ENCODE measurements at regions not wholly inside any gene's neighbourhood (a gene's known extent, or its start where the extent isn't known, plus 50 kb on each side); places are given as distances from the start of the nearest gene placed in this dataset.
"Not testable (repeated sequence)": the region's sequence is repeated elsewhere in the genome, so short reads cannot be mapped to it uniquely, and the experiment has no call there.

DNA sequence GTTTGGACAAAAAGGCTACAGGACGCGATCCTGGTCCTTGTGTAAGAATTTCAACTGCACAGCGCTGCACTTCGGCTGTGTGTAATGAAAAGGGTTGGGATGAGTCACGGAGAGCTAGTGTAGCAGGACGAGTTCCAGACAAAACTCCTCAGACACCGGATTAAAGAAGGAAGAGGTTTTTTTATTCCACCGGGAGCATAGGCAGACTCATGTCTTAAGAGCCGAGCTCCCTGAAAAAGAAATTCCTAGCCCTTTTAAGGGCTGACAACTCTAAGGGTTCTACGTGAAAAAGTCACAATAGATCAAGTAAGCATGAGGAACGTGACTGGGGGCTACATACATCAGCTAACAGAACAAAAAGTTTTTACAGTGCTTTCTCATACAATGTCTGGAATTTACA lies 54.8 kb upstream of the FAM90A1 start:
- not testable (repeated sequence) for DNase-seq (ENCODE audit: low spot score)

DNA sequence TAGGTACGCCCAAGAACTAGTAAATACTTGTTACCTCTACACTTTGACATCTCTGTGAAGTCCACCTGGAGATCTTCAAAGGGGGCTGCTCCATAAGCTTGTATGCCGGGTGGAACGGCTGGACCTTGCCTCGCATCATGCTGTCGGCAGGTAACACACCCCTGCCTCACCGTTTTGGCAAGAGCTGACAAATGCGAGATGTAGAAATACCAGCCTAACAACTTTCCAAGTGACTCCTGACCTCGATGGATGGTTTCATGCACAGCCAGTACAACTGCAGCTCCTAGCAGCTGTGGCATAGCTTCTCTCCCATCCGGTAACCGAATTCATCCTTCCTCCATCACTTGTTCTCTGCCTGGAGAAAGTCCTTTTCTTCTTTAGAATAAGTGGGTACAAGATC lies 58.3 kb upstream of the FAM90A1 start:
- DNase-seq (ENCODE audit: low spot score), result not testable (repeated sequence)

DNA sequence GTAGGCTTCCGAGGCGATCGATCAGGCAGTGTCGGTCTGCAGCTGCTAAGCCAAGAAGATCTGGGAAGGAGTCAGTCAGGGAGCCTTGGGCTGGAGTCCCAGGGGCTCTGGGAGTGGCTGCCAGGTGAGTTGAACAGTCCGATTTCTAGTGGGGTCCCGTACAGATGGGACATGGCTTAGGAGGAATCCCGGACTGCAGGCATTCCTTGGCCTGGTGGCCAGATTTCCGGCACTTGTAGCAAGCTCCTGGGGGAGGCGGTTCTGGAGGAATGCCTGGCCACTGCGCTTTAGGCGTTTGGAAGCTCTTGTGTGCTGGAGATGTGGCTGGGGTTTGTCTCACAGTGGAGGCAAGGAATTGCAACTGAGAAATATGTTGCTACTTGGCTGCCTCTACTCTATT lies 64.3 kb upstream of the FAM90A1 start:
- DNase-seq (ENCODE audit: low spot score), result not testable (repeated sequence)

GRCh38 chr12:8294662-8295061 lies 67.2 kb upstream of the FAM90A1 start:
- DNase-seq (ENCODE audit: low spot score), result not testable (repeated sequence)

DNA sequence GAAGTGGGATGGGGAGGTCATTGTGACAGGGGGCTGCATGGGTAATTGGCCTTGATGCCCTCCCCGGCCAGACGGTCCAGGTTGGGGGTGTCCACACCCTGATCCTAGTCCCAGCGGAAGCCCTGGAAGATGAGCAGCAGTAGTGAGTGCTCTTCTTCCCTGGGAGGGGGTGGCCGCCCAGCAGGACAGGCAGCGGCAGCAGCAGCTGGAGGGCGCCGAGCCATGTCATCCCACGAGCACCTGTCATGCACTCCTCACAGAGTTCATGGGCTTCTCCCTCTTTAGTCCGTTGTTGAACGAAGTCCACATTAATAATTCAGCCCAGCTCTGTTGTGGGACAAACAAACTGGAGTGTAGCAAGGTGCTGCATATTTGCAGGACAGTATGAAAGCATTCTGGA lies 81.2 kb upstream of the FAM90A1 start:
- not testable (repeated sequence) for DNase-seq (ENCODE audit: low spot score)

- DNase-seq (ENCODE audit: low spot score), result not testable (repeated sequence)
Measured at GRCh38 chr12:8315997-8316396, 88.6 kb upstream of the FAM90A1 start.

DNA sequence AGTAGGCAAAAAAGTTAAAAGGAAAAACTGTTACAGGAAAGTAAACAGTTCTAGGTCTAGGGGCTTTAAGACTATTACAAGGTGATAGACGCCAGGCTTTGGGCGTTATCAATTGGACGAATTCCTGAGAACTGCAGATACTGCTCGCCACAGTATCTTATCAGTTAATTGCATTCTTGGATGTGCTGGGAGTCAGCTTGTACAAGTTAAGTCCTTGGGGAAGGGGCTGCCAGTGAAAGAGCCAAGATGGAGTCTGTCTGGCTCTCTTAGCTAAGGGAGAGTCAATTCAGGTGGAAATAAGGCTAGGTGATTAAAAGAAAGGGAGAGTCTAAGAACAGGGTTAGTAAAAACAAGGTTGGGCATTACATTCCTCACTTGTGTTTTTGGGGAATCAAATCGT lies 90.3 kb upstream of the FAM90A1 start:
- DNase-seq (ENCODE audit: low spot score), result not testable (repeated sequence)

DNA sequence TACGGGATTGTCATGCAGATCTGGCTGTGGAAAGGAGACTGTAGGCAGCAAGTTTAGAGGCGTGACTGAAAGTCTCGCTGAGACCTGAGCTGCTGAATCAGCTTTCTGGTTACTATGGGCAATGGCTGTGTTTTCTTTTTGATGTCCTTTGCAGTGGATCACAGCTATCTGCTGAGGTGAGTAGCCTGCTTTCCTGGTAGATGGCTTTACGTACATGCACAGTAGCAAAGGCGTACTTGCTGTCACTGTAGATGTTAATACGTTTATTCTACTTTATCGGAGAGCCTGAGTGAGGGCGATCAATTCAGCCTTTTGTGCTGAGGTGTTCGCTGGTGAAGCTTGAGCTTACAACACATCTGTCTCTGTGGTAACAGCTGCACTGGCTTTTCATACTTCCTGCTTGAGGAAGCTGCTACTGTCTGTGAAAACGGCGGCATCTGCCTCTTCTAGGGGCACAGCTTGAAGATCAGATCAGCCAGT lies 92.9 kb upstream of the FAM90A1 start:
- DNase-seq (ENCODE audit: low spot score), result peak; percentile 22

- DNase-seq (ENCODE audit: low spot score), result not testable (repeated sequence)
Measured at GRCh38 chr12:8320791-8321370, 93.5 kb upstream of the FAM90A1 start.

DNA sequence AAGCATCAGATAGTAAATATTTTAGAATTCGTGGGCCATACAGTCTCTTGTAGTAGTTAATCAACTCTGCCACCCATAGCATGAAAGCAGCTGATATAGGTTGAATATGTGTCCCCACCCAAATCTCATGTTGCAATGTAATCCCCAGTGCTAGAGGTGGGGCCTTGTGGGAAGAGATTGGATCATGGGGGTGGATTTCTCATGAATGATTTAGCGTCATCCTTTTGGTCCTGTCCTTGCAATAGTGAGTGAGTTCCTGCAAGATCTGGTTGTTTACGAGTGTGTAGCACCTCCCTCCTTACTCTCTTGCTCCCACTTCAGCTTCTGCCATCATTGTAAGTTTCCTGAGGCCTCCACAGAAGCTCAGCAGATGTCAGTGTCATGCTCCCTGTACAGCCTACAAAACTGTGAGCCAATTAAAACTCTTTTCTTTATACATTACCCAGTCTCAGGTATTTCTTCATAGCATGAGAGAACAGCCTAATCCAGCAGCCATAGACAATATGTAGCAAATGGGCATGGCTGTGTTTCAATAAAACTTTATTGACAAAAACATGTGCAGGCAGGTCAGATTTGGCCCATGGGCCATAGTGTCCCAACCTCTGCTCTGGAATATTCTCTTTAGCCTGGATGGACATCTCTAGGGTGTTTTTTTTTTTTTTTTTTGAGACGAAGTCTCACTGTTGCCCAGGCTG lies 97.9 kb upstream of the FAM90A1 start:
- DNase-seq (ENCODE audit: low spot score), result not testable (repeated sequence)

DNA sequence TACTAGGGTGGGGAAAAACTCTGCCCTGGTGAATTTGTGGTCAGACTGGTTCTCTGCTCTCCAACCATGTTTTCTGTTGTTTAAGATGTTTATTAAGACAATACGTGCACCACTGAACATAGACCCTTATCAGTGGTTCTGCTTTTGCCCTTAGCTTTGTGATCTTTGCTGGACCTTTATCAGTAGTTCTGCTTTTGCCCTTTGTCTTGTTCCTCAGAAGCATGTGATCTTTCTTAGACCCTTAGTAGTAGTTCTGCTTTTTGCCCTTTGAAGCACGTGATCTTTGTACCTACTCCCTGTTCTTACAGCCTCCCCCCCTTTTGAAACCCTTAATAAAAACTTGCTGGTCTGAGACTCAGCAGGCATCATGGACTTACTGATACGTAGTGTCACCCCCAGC lies 101.4 kb upstream of the FAM90A1 start:
- DNase-seq (ENCODE audit: low spot score), result not testable (repeated sequence)

- not testable (repeated sequence) for DNase-seq (ENCODE audit: low spot score)
Measured at GRCh38 chr12:8332373-8332772, 105.0 kb upstream of the FAM90A1 start.

DNA sequence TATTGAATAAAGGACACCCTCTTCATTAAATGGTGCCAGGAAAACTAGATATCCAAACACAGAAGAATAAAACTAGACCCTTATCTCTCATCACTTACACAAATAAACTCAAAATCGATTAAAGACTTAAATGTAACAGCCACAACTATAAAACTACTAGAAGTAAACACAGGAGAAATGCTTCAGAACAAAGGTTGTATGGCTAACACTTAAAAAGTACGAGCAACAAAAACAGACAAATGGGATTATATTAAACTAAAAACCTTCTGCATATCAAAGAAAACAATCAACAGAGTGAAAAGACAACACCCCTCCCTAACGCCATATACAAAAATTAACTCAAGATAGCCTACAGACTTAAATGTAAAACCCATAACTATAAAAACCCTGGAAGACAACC lies 104.7 kb upstream of the CLEC6A start:
- DNase-seq (ENCODE audit: low spot score), result not testable (repeated sequence)

DNA sequence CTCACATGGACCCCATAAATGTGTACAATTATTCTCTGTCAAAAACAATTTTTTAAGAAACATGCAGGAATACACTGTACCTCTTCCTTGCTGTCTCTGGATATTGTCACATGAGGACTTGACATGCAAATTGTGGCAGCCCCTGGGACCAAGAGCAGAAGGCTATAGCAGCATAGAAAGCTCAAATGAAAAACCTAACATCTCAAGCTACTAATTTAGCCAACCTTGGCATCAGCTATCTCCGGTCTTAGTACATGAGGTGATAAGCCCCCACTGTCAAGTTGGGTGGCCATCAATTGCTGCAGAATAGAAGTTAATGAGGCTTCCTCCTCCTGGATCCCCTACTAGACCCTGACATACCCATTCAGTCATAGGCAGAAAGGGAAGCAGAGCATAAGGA lies 101.0 kb upstream of the CLEC6A start:
- not testable (repeated sequence) for DNase-seq (ENCODE audit: low spot score)

DNA sequence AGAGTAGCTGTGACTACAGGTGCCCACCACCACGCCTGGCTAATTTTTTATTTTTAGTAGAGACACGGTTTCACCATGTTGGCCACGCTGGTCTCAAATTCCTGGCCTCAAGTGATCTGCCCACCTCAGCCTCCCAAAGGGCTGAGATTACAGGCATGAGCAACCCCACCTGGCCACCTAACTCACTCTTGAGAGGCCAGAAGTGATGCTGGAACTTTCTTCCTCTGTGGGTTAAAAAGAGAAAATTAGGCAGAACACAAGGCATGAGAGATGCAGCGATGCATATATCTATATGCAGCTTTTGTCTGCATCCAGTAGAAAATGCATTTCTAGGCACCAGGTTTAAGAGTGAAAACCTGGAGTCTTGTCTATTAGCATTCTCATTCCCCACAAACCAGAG lies 100.2 kb upstream of the CLEC6A start:
- not testable (repeated sequence) for DNase-seq (ENCODE audit: low spot score)

DNA sequence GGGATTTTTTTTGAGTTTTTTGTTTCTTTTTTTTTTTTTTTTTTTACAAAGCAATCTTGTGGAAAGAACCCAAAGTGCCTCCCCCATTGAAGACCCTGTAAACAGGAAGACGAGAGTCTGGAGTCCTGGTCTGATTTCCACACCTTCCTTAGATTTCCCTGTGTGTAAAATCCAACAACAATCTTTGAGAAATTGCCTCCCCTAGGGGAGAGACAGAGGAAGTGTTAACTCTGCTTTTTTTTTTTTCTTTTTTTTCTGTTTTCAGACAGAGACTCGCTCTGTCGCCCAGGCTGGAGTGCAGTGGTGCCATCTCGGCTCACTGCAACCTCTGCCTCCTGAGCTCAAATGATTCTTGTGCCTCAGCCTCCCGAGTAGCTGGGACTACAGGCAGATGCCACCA lies 82.0 kb upstream of the CLEC6A start:
- not testable (repeated sequence) for DNase-seq (ENCODE audit: low spot score)

DNA sequence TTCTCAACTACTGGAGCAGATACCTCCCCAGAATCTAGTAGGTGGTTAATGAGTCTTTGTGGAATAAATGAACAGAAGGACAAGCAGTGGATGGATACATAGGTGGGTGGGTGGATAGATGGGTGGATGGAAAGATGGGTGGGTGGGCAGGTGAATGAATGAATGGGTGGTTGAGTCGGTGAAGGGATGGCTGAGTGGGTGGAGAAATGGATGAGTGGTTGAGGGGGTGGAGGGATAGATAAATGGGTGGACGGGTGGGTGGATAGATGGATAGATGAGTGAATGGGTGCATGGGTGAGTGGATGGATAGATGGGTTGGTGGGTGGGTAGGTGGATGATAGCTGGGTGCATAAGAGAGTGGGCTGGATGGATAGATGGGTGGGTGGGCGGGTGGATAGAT lies 80.6 kb upstream of the CLEC6A start:
- not testable (repeated sequence) for DNase-seq (ENCODE audit: low spot score)

DNA sequence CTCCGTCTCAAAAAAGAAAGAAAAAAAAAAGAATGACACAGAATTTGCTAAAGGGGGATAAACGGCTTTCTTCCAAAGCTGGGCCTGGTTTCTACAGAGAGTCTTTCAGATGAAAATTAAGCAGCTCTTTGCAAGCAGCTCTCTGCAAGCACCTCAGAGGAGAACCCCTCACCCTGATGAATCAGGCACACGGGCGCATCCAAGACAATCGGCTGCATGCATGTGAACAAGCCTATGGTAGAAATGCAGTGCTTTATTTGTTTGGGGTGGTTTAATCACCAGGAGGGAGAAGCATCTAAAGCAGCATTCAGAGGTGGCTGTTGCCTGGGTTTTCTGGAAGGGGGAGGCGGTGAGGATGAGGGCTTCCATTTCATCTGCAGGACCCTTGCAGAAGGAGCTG lies 78.0 kb upstream of the CLEC6A start:
- not testable (repeated sequence) for DNase-seq (ENCODE audit: low spot score)

- DNase-seq (ENCODE audit: low spot score), result not testable (repeated sequence)
Measured at GRCh38 chr12:8382556-8382955, 73.2 kb upstream of the CLEC6A start.

GRCh38 chr12:8384686-8385085 lies 71.1 kb upstream of the CLEC6A start:
- not testable (repeated sequence) for DNase-seq (ENCODE audit: low spot score)

DNA sequence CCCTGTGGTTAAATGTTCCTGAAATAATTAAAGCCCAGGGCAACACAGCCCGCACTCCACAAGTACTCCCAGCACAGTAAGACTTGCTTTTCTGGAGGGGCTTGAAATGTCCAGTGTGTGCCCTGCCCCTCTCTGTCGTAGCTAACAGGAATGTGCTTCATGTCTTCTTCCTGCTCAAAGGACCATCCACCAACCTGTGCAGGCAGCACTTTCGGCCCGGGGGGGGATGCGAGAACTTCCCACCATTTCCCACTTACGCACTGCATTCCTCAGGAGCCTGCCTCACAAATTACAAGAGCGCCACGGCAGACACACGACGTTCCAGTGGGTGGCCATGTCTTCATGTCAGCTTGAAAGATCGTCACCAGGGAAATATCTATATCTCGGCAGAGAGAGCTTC lies 70.3 kb upstream of the CLEC6A start:
- DNase-seq (ENCODE audit: low spot score), result not testable (repeated sequence)

- not testable (repeated sequence) for DNase-seq (ENCODE audit: low spot score)
Measured at GRCh38 chr12:8386661-8387060, 69.1 kb upstream of the CLEC6A start.

DNA sequence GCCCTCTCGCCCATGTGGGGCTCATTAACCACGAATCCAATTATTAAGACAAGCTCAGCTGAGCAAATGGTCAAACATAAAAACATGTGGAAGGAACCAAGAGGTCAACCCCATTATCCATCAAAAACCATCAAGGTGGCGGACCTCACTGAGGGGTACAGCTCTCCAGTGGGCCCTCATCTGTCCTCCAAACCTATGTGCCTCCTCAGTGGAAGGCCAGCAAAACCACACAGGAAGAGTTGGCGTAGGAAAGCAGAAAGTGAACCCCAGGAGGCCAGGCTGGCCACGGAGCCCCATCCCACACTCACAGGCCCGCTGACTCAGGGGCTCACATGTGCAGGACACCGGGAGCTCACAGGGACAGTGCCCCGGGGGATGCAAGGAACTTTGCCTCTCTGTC lies 66.5 kb upstream of the CLEC6A start:
- peak; percentile 1 for DNase-seq (ENCODE audit: low spot score)
